ENCODE measurements at regions not wholly inside any gene's neighbourhood (a gene's known extent, or its start where the extent isn't known, plus 50 kb on each side); places are given as distances from the start of the nearest gene placed in this dataset.

GRCh38 chr15:46413799-46414198 lies 779.0 kb downstream of the SQOR start:
- TF ChIP-seq CTCF (conservative IDR thresholded peaks at IDR 0.05; ENCODE audit: low read length): no peak
- TF ChIP-seq EZH2phosphoT487 (IDR thresholded peaks at IDR 0.05; ENCODE audit: borderline replicate concordance, low read depth, low read length): no peak

All from OCI-LY7 (cell line).